Effector memory CD8-positive, alpha-beta T cell (primary cell): ENCODE measurements at regions not wholly inside any gene's neighbourhood (a gene's known extent, or its start where the extent isn't known, plus 50 kb on each side); places are given as distances from the start of the nearest gene placed in this dataset.
"Not testable (repeated sequence)": the region's sequence is repeated elsewhere in the genome, so short reads cannot be mapped to it uniquely, and the experiment has no call there.

Source experiments
- ATAC-seq: fragments of 150-1000 bp; cut with Tn5 transposase; replicated peaks from 2 replicates; pipeline ENCODE4 v1.10.0; 2021; ENCODE audit warnings: mild to moderate bottlenecking, moderate library complexity
- DNase-seq, 3 experiments: peaks; one replicate each; pipeline ENCODE4 v3.0.0; 2021
- H3K27ac Mint-ChIP-seq, 2 donors: one replicate each; pipeline ENCODE4 v1.8.0; 2022; ENCODE audit warnings: mild to moderate bottlenecking in 2 of 2, mixed read lengths in 2 of 2, moderate library complexity in 2 of 2
- H3K27me3 Mint-ChIP-seq, 2 donors: one replicate each; pipeline ENCODE4 v1.8.0; 2022; ENCODE audit warnings: mixed read lengths in 2 of 2
- H3K36me3 Mint-ChIP-seq: one replicate; pipeline ENCODE4 v1.8.0; 2022; ENCODE audit warnings: mild to moderate bottlenecking, moderate library complexity, mixed read lengths; ENCODE audit not compliant: insufficient read depth
- H3K4me1 Mint-ChIP-seq, 2 donors: one replicate each; pipeline ENCODE4 v1.8.0; 2022; ENCODE audit warnings: low read depth in 2 of 2, mixed read lengths in 2 of 2
- H3K4me3 Mint-ChIP-seq, 2 donors: one replicate each; pipeline ENCODE4 v1.8.0; 2022; ENCODE audit warnings: mild to moderate bottlenecking in 2 of 2, mixed read lengths in 2 of 2, moderate library complexity in 2 of 2
- H3K9me3 Mint-ChIP-seq, 2 donors: one replicate each; pipeline ENCODE4 v1.8.0; 2022; ENCODE audit warnings: mixed read lengths in 2 of 2

DNA sequence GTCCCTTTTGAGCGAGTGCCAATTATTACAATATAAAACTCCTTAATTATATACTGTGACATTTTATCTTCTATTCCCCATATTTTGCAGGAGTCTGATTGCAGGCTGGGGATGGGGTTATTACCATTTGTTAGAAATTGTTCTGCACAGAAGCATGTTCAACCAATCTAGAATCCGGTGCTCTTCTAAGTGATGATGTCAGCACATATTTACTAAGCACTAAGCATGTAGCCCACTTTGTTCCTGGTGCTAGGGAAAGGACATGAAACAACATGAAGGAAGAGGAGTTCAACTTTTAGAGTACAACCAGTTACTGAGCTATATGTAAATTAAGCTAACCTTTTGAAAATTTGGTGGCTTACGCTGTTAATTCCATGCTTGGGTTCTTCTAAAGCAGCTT, 52.8 kb upstream of the IL1RAPL2 start:
- no peak overlapping the region for H3K27ac Mint-ChIP-seq
- DNase-seq (no peak), ATAC-seq (no peak)
- H3K36me3 Mint-ChIP-seq = no peaks in the 10 kb centered on the region
- H3K4me3 Mint-ChIP-seq = no peak overlapping the region
- H3K4me1 Mint-ChIP-seq = no peaks in the 10 kb centered on the region
- no peaks in the 10 kb centered on the region for H3K27me3 Mint-ChIP-seq
- H3K9me3 Mint-ChIP-seq = no peaks in the 10 kb centered on the region

DNA sequence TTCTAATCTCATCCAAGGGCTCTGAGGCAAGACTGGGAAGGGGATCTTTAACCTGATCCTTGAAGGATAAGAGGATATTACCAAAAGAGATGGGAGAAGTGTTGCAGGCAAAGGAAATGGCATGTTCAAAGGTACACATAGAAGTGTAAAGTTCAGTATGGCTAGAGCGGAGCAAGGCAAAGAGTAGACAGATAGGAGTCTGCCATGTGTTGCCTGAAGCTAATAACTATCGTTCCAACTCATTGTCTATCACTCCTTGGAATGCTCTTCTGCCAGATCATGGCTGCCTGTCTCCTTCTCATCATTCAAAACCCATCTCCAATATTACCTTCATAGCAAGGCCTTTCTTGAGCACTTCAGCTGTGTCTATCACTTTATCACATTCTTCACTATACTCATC, 55.2 kb upstream of the IL1RAPL2 start:
- H3K4me1 Mint-ChIP-seq = no peaks in the 10 kb centered on the region
- DNase-seq (no peak), ATAC-seq (no peak)
- H3K27ac Mint-ChIP-seq = no peak overlapping the region
- no peaks in the 10 kb centered on the region for H3K36me3 Mint-ChIP-seq
- no peaks in the 10 kb centered on the region for H3K9me3 Mint-ChIP-seq
- no peaks in the 10 kb centered on the region for H3K27me3 Mint-ChIP-seq
- no peak overlapping the region for H3K4me3 Mint-ChIP-seq

DNA sequence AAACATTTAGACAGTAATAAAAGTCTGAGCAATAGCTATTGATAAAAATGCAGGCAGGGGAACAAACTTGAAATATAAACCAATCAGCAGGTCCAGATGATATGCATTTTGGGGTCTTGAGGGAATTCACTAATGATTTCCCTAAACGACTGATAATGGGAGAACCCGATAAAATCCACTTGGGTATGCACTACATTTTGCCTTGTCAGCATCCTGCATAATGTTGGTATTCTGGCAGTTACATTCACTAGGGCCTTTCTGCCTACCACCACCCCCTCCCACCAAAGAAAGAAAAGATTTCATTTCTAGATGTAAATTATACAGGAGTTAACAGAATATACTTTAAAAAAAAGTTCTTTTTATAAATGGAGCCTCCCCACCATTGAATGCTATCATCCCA, 63.5 kb upstream of the IL1RAPL2 start:
- no peaks in the 10 kb centered on the region for H3K27me3 Mint-ChIP-seq
- ATAC-seq = no peak
- no peaks in the 10 kb centered on the region for H3K9me3 Mint-ChIP-seq
- DNase-seq = no peak
- H3K4me3 Mint-ChIP-seq = no peak overlapping the region
- H3K4me1 Mint-ChIP-seq = no peaks in the 10 kb centered on the region
- no peak overlapping the region for H3K27ac Mint-ChIP-seq
- no peaks in the 10 kb centered on the region for H3K36me3 Mint-ChIP-seq

DNA sequence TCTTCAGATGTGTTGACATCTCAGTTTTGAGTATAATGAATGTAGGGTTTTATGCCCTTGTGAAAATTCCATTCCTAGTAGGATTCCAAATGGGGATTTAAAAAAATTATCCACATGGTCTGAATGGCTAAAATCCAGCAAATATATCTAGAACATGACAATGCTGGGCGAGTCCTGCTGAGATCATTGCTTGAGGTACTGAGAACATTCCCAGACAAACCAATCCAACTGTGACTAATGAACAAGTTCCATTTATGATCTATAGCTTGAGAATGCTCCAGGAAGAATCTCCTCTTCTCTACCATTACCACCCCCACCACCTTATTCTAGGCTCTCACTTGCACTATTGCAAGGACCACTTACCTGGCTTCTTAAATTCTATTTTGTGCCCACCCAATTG, 77.2 kb upstream of the IL1RAPL2 start:
- H3K4me1 Mint-ChIP-seq = no peaks in the 10 kb centered on the region
- no peaks in the 10 kb centered on the region for H3K36me3 Mint-ChIP-seq
- no peak for ATAC-seq
- H3K9me3 Mint-ChIP-seq = peaks cover 0 to 2% of the 10 kb centered on the region in 2 donors
- DNase-seq = no peak
- H3K27me3 Mint-ChIP-seq = no peaks in the 10 kb centered on the region
- no peak overlapping the region for H3K27ac Mint-ChIP-seq
- no peak overlapping the region for H3K4me3 Mint-ChIP-seq

DNA sequence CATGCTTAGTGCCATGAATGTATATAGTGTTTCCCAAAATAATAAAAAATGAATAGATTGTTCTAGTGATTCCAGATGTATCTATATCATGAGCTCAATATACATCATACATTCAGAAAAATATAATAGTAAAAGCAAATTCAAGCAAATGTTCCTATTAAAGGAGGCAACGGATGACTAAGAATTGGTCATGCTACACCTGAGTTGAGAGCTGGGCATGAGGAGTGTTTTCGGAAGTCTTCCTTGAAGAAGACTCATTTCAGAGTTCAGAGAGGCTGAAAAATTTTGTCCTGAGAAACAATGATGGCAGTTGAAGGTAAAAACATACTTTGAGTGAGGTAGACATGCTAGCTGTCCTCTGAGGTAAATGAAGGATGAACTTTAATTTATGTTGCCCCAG, 79.3 kb upstream of the IL1RAPL2 start:
- no peaks in the 10 kb centered on the region for H3K36me3 Mint-ChIP-seq
- H3K27ac Mint-ChIP-seq = no peak overlapping the region
- no peaks in the 10 kb centered on the region for H3K9me3 Mint-ChIP-seq
- H3K4me3 Mint-ChIP-seq = no peak overlapping the region
- ATAC-seq (no peak), DNase-seq (no peak)
- H3K27me3 Mint-ChIP-seq = no peaks in the 10 kb centered on the region
- H3K4me1 Mint-ChIP-seq = no peaks in the 10 kb centered on the region

DNA sequence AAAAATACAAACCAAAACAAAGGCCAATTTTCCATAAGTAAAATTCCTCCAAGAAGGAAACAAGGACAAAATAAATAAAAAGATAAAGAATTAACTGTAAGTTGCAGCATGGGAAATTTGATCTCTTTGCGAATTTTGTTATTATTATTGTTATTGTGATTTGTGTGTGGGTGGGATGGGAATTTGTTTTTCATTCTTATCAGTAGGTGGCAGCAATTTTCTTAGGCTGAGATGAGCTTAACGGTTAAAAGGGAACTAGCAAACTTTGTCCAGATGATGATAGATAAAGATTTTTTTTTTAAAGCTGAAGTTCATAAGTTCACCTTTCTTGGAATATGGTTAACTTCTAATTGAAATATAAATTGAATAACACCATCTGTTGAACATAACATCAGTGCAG, 83.2 kb upstream of the IL1RAPL2 start:
- no peak for DNase-seq
- H3K4me3 Mint-ChIP-seq = no peak overlapping the region
- no peak for ATAC-seq
- H3K27me3 Mint-ChIP-seq = no peaks in the 10 kb centered on the region
- H3K36me3 Mint-ChIP-seq = no peaks in the 10 kb centered on the region
- H3K9me3 Mint-ChIP-seq = no peaks in the 10 kb centered on the region
- H3K4me1 Mint-ChIP-seq = no peaks in the 10 kb centered on the region
- H3K27ac Mint-ChIP-seq = no peak overlapping the region

DNA sequence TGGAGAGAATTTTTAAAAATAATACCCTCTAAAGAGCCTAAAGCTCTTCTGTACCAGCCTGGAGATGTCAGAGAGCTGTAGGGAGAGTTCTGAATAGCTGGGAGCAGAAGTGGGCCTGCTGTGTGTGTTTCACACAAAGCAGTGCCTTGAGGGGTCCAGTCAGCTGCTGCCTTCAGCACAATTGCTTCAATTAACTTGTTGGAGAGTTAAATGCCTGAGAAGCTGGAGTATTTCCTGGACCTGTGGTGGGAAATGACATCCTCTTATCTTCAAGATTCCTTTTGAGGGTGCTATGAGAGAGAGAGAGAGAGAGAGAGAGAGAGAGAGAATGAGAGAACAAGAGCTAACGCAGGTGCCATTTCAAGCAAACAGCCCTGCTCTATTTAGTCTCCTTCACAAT, 96.2 kb upstream of the IL1RAPL2 start:
- no peaks in the 10 kb centered on the region for H3K4me1 Mint-ChIP-seq
- no peak overlapping the region for H3K4me3 Mint-ChIP-seq
- H3K36me3 Mint-ChIP-seq = no peaks in the 10 kb centered on the region
- no peaks in the 10 kb centered on the region for H3K27me3 Mint-ChIP-seq
- DNase-seq (no peak), ATAC-seq (no peak)
- H3K27ac Mint-ChIP-seq = no peak overlapping the region
- H3K9me3 Mint-ChIP-seq = peaks cover 0 to 3% of the 10 kb centered on the region in 2 donors

DNA sequence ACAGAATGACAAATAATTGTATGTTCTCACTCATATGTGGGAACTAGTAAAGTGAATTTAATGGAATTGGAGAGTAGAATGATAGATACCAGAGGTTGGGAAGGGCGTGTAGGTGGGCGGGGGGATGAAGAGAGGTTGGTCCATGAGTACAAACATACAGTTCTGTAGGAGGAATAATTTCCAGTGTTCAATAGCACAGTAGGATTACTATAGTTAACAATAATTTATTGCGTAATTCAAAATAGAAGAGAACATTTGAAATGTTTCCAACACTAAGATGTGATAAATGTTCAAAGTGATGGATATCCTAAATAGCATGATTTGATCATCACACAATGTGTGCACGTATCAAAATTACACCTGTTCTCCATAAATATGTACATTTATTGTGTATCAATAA, 106.2 kb upstream of the IL1RAPL2 start:
- ATAC-seq (no peak), DNase-seq (no peak)
- no peaks in the 10 kb centered on the region for H3K36me3 Mint-ChIP-seq
- H3K4me3 Mint-ChIP-seq = no peak overlapping the region
- H3K27me3 Mint-ChIP-seq = no peaks in the 10 kb centered on the region
- no peaks in the 10 kb centered on the region for H3K4me1 Mint-ChIP-seq
- H3K9me3 Mint-ChIP-seq = peaks cover 0 to 9% of the 10 kb centered on the region in 2 donors
- no peak overlapping the region for H3K27ac Mint-ChIP-seq

DNA sequence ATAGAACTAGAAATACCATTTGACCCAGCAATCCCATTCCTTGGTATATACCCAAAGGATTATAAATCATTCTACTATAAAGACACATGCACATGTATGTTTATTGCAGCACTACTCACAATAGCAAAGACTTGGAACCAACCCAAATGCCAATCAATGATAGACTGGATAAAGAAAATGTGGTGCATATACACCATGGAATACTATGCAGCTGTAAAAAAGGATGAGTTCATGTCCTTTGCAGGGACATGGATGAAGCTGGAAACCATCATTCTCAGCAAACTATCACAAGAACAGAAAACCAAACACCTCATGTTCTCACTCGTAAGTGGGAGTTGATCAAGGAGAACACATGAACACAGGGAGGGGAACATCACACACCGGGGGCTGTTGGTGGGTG, 108.9 kb upstream of the IL1RAPL2 start:
- DNase-seq, H3K9me3 Mint-ChIP-seq, H3K27ac Mint-ChIP-seq, H3K27me3 Mint-ChIP-seq, H3K36me3 Mint-ChIP-seq, ATAC-seq, H3K4me3 Mint-ChIP-seq, H3K4me1 Mint-ChIP-seq: not testable (repeated sequence)

DNA sequence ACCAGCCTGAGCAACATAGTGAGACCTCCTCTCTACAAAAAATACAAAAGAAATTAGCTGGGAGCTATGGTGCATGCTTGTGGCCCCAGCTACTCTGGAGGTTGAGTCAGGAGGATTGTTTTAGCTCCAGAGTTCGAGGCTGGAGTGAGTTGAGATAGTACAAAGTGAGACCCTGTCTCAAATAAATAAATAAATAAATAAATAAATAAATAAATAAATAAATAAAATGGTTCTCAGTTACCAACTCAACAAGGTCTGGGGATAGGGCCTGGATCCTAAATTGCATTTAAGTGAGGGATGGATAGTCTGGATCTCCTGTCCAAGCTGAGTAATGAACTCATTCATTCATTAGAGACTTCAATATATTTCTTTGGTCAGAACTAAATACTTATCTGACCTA, 115.7 kb upstream of the IL1RAPL2 start:
- Mint-ChIP-seq H3K4me3 (no peak overlapping the region), H3K27me3 (no peaks in the 10 kb centered on the region), H3K4me1 (no peaks in the 10 kb centered on the region), H3K36me3 (no peaks in the 10 kb centered on the region), H3K9me3 (no peaks in the 10 kb centered on the region), H3K27ac (no peak overlapping the region)
- no peak for ATAC-seq
- no peak for DNase-seq

DNA sequence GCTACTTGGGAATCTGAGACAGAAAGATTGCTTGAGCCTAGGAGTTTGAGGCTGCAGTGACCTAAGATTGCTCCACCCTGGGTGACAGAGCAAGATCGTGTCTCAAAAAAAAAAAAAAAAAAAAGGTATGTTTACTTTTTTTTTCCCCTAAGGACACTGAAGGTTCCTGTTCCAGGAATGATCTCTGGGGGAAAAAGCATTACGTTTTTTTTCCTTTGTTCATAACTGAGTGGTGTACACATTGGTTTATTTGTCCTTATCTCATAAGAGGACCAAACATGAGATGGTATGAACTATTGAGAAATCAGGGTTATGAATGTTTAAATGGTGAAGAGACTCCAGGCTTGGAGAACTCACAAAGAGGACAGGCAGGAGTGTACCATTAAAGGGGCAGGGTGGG, 120.4 kb upstream of the IL1RAPL2 start:
- Mint-ChIP-seq H3K27me3 (no peaks in the 10 kb centered on the region), H3K27ac (no peak overlapping the region), H3K4me3 (no peak overlapping the region), H3K9me3 (no peaks in the 10 kb centered on the region), H3K36me3 (no peaks in the 10 kb centered on the region), H3K4me1 (no peaks in the 10 kb centered on the region)
- DNase-seq (no peak), ATAC-seq (no peak)

DNA sequence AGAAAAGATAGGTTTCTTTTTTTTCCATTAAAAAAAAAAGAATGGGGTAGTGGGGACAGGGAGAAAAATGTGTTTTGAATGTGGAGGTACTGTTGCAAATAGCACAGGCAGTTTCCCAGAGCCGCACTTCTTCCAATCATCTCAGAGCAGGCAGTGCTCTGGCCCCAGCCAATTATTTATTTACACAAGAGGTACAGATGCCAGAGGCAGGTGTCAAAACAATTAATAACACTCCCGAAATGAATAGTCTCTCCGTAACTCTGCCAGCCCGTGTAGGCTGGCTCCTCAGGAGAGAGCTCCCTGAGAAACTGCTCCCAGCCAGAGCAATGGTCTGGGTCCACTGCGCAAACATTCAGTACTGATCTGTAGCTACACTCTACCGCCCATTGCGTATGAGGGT, 130.8 kb upstream of the IL1RAPL2 start:
- Mint-ChIP-seq H3K36me3 (no peaks in the 10 kb centered on the region), H3K9me3 (peaks cover 0 to 2% of the 10 kb centered on the region in 2 donors), H3K27me3 (no peaks in the 10 kb centered on the region), H3K4me1 (no peaks in the 10 kb centered on the region), H3K4me3 (no peak overlapping the region), H3K27ac (no peak overlapping the region)
- ATAC-seq (no peak), DNase-seq (no peak)

DNA sequence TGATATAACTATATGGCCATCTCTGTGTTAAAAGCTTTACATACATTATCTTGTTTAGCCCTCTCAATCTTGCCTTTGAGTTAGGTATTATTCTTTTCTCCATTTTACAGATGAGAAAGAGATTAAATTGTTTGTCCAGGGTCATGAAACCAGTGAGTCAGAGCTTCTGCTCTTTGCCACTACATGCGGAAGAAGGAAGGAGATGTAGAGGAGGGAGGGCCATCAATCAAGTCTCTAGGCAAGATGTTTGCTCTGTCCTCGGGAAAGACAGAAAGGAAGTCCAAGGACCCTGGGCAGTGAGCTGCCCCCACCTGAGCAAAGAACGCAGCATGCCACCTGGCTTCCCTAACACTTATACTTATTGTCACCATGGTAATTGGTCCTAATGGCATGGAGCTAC, 133.7 kb upstream of the IL1RAPL2 start:
- no peaks in the 10 kb centered on the region for H3K27me3 Mint-ChIP-seq
- H3K9me3 Mint-ChIP-seq = peaks cover 0 to 2% of the 10 kb centered on the region in 2 donors
- H3K36me3 Mint-ChIP-seq = no peaks in the 10 kb centered on the region
- H3K4me3 Mint-ChIP-seq = no peak overlapping the region
- no peak for ATAC-seq
- no peak for DNase-seq
- no peak overlapping the region for H3K27ac Mint-ChIP-seq
- no peaks in the 10 kb centered on the region for H3K4me1 Mint-ChIP-seq

DNA sequence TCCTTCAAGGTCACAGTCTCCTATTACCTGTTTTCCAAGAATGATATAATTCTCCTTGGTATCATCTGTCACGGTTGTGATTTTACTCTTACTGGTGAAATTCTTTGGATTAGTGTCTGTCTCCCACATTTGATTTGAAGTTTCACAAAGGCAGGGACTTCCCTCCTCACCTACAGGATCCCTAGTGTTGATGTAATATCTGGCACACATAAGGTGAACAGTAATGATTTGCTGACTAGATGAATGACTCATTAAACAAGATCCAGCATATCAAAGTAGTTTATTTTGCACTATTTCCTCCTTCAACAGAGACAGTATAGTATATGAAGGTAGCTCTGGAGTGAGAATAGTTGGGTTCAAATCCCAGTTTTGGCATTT, 135.3 kb upstream of the IL1RAPL2 start:
- Mint-ChIP-seq H3K4me3 (no peak overlapping the region), H3K27me3 (no peaks in the 10 kb centered on the region), H3K36me3 (no peaks in the 10 kb centered on the region), H3K27ac (no peak overlapping the region), H3K9me3 (peaks cover 0 to 2% of the 10 kb centered on the region in 2 donors), H3K4me1 (no peaks in the 10 kb centered on the region)
- no peak for ATAC-seq
- no peak for DNase-seq

DNA sequence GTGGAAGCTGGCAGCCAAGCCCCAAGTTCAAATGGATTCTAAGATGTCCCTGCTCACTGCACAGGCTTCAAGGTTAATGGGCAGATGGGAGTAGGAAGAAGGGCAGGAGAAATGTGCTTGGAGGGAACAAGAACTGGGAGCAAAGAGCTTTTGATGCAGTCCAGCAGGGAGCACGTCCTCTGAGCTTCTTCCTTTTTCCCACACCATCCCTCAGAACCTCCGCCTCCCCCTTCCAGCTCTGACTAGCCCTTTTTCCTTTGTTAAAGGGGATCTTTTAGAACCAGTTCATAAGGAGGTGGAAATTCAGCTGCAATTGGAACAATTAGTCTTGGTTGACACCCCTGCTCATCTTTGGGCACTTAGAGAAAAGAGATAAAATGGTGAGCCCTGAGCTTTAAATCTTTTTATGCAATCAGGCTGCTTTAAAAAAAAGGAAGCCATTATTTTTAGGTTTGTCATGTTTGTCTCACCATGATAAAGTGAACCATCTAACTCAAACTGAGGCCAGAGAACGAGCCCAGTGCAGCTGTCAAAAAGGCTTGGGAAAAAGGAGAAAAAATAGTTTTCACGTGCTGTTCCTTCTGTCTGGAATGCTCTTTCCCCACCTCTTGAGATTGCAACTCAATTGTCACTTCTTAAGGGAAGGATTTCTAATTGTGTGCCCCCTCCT, 135.8 kb upstream of the IL1RAPL2 start:
- Mint-ChIP-seq H3K4me1 (no peaks in the 10 kb centered on the region), H3K27me3 (no peaks in the 10 kb centered on the region), H3K27ac (no peak overlapping the region), H3K4me3 (no peak overlapping the region), H3K9me3 (peaks cover 0 to 2% of the 10 kb centered on the region in 2 donors), H3K36me3 (no peaks in the 10 kb centered on the region)
- DNase-seq (no peak), ATAC-seq (no peak)
